ENCODE measurements at regions not wholly inside any gene's neighbourhood (a gene's known extent, or its start where the extent isn't known, plus 50 kb on each side); places are given as distances from the start of the nearest gene placed in this dataset.

- TF ChIP-seq FOXP4 (CRISPR knock-in tag; IDR thresholded peaks at IDR 0.05) = no peak
- TF ChIP-seq JAZF1 (CRISPR knock-in tag; IDR thresholded peaks at IDR 0.05) = no peak
- TF ChIP-seq ATF1 (CRISPR knock-in tag; IDR thresholded peaks at IDR 0.05) = no peak
Observed at GRCh38 chr6:165970001-165970400, 197.7 kb downstream of the TBXT start (continued).

DNA sequence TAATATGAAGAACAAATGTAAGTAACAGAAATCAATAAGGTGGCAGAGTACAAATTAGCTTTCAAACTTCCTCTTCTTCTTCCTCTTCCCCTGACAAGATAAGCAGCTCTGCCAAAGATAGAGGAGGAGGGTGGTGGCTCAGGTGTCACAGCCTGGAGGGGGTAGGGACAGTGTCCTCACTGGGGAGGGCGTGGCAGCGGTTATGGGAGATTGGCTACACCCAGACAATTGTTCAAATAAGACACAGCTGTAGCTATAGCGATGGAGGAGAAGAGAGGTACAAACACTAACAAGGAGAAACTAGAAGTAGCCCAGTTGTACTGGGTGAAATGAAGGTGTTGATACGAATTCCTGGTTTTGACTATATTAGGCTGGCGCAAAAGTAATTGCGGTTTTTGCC lies 198.5 kb downstream of the TBXT start:
- Mint-ChIP-seq H3K27ac (no peak overlapping the region), H3K27me3 (ENCODE audit: low read depth) (no peaks in the 10 kb centered on the region), H3K36me3 (no peaks in the 10 kb centered on the region), H3K4me3 (no peak overlapping the region), H3K9me3 (no peaks in the 10 kb centered on the region), H3K4me1 (no peaks in the 10 kb centered on the region)
- ATAC-seq (no peak), DNase-seq (ENCODE audit: low spot score) (no peak)
- CTCF ChIA-PET = interaction anchor here (1.4 kb wide), 1 partner anchor 129 kb away, joined by 6 read pairs; no protein-coding TSS in a partner anchor
- POLR2A ChIA-PET = no interaction called here
- TF ChIP-seq STAT6 (CRISPR knock-in tag; conservative IDR thresholded peaks at IDR 0.05; ENCODE audit: low read depth) = no peak
- no peak for TF ChIP-seq NR3C1 (CRISPR knock-in tag; conservative IDR thresholded peaks at IDR 0.05; ENCODE audit: low read depth)
- TF ChIP-seq, protein P1, sequence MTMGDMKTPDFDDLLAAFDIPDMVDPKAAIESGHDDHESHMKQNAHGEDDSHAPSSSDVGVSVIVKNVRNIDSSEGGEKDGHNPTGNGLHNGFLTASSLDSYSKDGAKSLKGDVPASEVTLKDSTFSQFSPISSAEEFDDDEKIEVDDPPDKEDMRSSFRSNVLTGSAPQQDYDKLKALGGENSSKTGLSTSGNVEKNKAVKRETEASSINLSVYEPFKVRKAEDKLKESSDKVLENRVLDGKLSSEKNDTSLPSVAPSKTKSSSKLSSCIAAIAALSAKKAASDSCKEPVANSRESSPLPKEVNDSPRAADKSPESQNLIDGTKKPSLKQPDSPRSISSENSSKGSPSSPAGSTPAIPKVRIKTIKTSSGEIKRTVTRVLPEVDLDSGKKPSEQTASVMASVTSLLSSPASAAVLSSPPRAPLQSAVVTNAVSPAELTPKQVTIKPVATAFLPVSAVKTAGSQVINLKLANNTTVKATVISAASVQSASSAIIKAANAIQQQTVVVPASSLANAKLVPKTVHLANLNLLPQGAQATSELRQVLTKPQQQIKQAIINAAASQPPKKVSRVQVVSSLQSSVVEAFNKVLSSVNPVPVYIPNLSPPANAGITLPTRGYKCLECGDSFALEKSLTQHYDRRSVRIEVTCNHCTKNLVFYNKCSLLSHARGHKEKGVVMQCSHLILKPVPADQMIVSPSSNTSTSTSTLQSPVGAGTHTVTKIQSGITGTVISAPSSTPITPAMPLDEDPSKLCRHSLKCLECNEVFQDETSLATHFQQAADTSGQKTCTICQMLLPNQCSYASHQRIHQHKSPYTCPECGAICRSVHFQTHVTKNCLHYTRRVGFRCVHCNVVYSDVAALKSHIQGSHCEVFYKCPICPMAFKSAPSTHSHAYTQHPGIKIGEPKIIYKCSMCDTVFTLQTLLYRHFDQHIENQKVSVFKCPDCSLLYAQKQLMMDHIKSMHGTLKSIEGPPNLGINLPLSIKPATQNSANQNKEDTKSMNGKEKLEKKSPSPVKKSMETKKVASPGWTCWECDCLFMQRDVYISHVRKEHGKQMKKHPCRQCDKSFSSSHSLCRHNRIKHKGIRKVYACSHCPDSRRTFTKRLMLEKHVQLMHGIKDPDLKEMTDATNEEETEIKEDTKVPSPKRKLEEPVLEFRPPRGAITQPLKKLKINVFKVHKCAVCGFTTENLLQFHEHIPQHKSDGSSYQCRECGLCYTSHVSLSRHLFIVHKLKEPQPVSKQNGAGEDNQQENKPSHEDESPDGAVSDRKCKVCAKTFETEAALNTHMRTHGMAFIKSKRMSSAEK (CRISPR knock-in tag; IDR thresholded peaks at IDR 0.05; ENCODE audit: borderline replicate concordance) = no peak
- TF ChIP-seq, protein P2, sequence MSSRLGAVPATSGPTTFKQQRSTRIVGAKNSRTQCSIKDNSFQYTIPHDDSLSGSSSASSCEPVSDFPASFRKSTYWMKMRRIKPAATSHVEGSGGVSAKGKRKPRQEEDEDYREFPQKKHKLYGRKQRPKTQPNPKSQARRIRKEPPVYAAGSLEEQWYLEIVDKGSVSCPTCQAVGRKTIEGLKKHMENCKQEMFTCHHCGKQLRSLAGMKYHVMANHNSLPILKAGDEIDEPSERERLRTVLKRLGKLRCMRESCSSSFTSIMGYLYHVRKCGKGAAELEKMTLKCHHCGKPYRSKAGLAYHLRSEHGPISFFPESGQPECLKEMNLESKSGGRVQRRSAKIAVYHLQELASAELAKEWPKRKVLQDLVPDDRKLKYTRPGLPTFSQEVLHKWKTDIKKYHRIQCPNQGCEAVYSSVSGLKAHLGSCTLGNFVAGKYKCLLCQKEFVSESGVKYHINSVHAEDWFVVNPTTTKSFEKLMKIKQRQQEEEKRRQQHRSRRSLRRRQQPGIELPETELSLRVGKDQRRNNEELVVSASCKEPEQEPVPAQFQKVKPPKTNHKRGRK (CRISPR knock-in tag; IDR thresholded peaks at IDR 0.05; ENCODE audit: borderline replicate concordance) = no peak
- no peak for TF ChIP-seq ETV6 (CRISPR knock-in tag; IDR thresholded peaks at IDR 0.05)
- no peak for TF ChIP-seq GABPB1 (CRISPR knock-in tag; IDR thresholded peaks at IDR 0.05)
- no peak for TF ChIP-seq FOXJ3 (CRISPR knock-in tag; IDR thresholded peaks at IDR 0.05; ENCODE audit: borderline replicate concordance)
- TF ChIP-seq MXD4 (CRISPR knock-in tag; IDR thresholded peaks at IDR 0.05; ENCODE audit: borderline replicate concordance) = no peak
- no peak for TF ChIP-seq ZNF425 (CRISPR knock-in tag; conservative IDR thresholded peaks at IDR 0.05)
- no peak for TF ChIP-seq NFE2L1 (CRISPR knock-in tag; IDR thresholded peaks at IDR 0.05)
- TF ChIP-seq ZNF423 (CRISPR knock-in tag; IDR thresholded peaks at IDR 0.05) = no peak
- TF ChIP-seq ATF2 (CRISPR knock-in tag; IDR thresholded peaks at IDR 0.05; ENCODE audit: borderline replicate concordance, low read depth) = no peak
- TF ChIP-seq, protein P3, sequence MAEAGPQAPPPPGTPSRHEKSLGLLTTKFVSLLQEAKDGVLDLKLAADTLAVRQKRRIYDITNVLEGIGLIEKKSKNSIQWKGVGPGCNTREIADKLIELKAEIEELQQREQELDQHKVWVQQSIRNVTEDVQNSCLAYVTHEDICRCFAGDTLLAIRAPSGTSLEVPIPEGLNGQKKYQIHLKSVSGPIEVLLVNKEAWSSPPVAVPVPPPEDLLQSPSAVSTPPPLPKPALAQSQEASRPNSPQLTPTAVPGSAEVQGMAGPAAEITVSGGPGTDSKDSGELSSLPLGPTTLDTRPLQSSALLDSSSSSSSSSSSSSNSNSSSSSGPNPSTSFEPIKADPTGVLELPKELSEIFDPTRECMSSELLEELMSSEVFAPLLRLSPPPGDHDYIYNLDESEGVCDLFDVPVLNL (CRISPR knock-in tag; IDR thresholded peaks at IDR 0.05; ENCODE audit: borderline replicate concordance, low read depth) = no peak
- TF ChIP-seq, protein P4, sequence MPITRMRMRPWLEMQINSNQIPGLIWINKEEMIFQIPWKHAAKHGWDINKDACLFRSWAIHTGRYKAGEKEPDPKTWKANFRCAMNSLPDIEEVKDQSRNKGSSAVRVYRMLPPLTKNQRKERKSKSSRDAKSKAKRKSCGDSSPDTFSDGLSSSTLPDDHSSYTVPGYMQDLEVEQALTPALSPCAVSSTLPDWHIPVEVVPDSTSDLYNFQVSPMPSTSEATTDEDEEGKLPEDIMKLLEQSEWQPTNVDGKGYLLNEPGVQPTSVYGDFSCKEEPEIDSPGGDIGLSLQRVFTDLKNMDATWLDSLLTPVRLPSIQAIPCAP (CRISPR knock-in tag; IDR thresholded peaks at IDR 0.05) = no peak
- TF ChIP-seq GRHL2 (CRISPR knock-in tag; IDR thresholded peaks at IDR 0.05; ENCODE audit: insufficient replicate concordance, severe bottlenecking) = no peak
